Ishikawa (cell line): ENCODE measurements at regions not wholly inside any gene's neighbourhood (a gene's known extent, or its start where the extent isn't known, plus 50 kb on each side); places are given as distances from the start of the nearest gene placed in this dataset.

ENCODE experiments used
- CEBPB ChIP-seq: IDR thresholded peaks from 2 replicates; pipeline ENCODE4 v1.6.1; 2012
- EP300 ChIP-seq: IDR thresholded peaks from 2 replicates; pipeline ENCODE4 v1.6.1; 2012; ENCODE audit warnings: borderline replicate concordance
- FOXM1 ChIP-seq: IDR thresholded peaks from 2 replicates; pipeline ENCODE4 v1.6.1; 2012; ENCODE audit warnings: low read depth, borderline replicate concordance
- NFIC ChIP-seq: IDR thresholded peaks from 2 replicates; pipeline ENCODE4 v1.6.1; 2012
- RAD21 ChIP-seq: IDR thresholded peaks from 2 replicates; pipeline ENCODE4 v1.6.1; 2012; ENCODE audit warnings: low read depth
- TAF1 ChIP-seq: IDR thresholded peaks from 2 replicates; pipeline ENCODE4 v1.6.1; 2012; ENCODE audit warnings: low read depth, mild to moderate bottlenecking
- YY1 ChIP-seq: IDR thresholded peaks from 2 replicates; pipeline ENCODE4 v1.6.1; 2012; ENCODE audit warnings: low read depth
- TF ChIP-seq, protein P1 (sequence below): IDR thresholded peaks from 2 replicates; pipeline ENCODE4 v1.6.1; 2012; ENCODE audit warnings: low read depth, mild to moderate bottlenecking

DNA sequence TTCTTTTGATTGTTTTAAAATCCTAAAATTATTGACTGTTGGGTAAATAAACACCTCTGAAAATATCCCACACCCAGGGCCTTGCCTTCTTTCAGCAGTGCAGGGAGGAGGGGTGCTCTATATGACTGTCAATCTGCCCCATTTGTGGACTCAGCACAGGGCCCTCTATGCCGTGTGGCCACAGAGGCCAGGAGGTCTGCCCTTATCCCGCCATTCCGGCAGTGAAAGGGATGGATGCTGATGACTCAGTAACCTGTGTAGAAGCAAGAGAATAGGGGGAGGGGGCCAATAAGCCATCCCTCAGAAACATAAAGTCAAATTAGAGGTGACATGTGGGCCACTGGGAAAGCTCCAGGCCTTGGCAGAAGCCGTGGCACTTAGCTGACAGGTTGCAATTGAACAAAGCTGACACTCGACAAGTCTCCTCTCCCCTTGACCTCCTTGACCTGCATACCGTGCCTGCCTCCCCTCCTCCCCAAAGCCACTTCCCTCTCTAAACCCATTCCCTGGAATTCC, 281.4 kb upstream of the DYNLRB2 start:
- TF ChIP-seq RAD21 (no peak), YY1 (no peak), CEBPB (no peak), FOXM1 (no peak), EP300 (no peak), TAF1 (no peak), NFIC (no peak)
- TF ChIP-seq, protein P1, sequence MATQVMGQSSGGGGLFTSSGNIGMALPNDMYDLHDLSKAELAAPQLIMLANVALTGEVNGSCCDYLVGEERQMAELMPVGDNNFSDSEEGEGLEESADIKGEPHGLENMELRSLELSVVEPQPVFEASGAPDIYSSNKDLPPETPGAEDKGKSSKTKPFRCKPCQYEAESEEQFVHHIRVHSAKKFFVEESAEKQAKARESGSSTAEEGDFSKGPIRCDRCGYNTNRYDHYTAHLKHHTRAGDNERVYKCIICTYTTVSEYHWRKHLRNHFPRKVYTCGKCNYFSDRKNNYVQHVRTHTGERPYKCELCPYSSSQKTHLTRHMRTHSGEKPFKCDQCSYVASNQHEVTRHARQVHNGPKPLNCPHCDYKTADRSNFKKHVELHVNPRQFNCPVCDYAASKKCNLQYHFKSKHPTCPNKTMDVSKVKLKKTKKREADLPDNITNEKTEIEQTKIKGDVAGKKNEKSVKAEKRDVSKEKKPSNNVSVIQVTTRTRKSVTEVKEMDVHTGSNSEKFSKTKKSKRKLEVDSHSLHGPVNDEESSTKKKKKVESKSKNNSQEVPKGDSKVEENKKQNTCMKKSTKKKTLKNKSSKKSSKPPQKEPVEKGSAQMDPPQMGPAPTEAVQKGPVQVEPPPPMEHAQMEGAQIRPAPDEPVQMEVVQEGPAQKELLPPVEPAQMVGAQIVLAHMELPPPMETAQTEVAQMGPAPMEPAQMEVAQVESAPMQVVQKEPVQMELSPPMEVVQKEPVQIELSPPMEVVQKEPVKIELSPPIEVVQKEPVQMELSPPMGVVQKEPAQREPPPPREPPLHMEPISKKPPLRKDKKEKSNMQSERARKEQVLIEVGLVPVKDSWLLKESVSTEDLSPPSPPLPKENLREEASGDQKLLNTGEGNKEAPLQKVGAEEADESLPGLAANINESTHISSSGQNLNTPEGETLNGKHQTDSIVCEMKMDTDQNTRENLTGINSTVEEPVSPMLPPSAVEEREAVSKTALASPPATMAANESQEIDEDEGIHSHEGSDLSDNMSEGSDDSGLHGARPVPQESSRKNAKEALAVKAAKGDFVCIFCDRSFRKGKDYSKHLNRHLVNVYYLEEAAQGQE, result no peak
